NB4 (cell line): ENCODE measurements at regions not wholly inside any gene's neighbourhood (a gene's known extent, or its start where the extent isn't known, plus 50 kb on each side); places are given as distances from the start of the nearest gene placed in this dataset.

ENCODE experiments used
- DNase-seq: peaks from one replicate; pipeline ENCODE4 v3.0.0; 2010; ENCODE audit warnings: low read depth
- H3K4me3 ChIP-seq: one replicate; pipeline ENCODE4 v1.5.1; 2011; ENCODE audit warnings: mild to moderate bottlenecking, low read depth, low read length, moderate library complexity
- MAX ChIP-seq: IDR thresholded peaks from 2 replicates; pipeline ENCODE4 v1.6.1; 2011; ENCODE audit warnings: low read depth, low read length
- MYC ChIP-seq: IDR thresholded peaks from 2 replicates; pipeline ENCODE4 v1.6.1; 2011; ENCODE audit warnings: low read depth, low read length
- POLR2A ChIP-seq: IDR thresholded peaks from 2 replicates; pipeline ENCODE4 v1.6.1; 2011; ENCODE audit warnings: mild to moderate bottlenecking; ENCODE audit not compliant: insufficient read length; ENCODE audit errors: extremely low read depth
- TF ChIP-seq, protein P1 (sequence below): IDR thresholded peaks from one replicate; pipeline ENCODE4 v1.5.1; 2012; ENCODE audit warnings: low read depth, low read length

DNA sequence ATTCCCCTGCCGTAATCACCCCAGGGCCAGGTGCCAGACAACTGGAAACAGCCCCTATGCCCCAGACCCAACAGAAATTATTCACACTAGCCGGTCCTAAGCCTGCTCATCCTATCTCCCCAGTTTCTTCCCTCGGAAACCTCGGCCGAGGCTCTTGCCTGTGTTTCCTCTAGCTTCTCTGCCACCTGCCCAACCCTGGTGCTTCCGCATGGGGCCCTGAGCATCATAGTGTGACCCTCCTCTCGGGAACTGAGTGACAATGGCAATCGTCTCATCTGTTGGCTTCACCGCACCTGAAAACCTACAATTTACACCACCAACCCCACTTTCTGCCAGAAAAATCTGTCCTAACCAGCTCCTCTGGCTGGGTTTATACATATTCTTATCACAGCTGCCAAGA lies 257.3 kb downstream of the SOD2 start:
- TF ChIP-seq POLR2A, result no peak
- TF ChIP-seq, protein P1, sequence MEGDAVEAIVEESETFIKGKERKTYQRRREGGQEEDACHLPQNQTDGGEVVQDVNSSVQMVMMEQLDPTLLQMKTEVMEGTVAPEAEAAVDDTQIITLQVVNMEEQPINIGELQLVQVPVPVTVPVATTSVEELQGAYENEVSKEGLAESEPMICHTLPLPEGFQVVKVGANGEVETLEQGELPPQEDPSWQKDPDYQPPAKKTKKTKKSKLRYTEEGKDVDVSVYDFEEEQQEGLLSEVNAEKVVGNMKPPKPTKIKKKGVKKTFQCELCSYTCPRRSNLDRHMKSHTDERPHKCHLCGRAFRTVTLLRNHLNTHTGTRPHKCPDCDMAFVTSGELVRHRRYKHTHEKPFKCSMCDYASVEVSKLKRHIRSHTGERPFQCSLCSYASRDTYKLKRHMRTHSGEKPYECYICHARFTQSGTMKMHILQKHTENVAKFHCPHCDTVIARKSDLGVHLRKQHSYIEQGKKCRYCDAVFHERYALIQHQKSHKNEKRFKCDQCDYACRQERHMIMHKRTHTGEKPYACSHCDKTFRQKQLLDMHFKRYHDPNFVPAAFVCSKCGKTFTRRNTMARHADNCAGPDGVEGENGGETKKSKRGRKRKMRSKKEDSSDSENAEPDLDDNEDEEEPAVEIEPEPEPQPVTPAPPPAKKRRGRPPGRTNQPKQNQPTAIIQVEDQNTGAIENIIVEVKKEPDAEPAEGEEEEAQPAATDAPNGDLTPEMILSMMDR, result no peak
- TF ChIP-seq MYC, result no peak
- TF ChIP-seq MAX, result no peak
- H3K4me3 ChIP-seq, result no peak overlapping the region
- DNase-seq, result no peak

GRCh38 chr6:159434410-159434809 lies 258.6 kb downstream of the SOD2 start:
- no peak for TF ChIP-seq MYC
- TF ChIP-seq POLR2A, result no peak
- TF ChIP-seq MAX, result no peak
- TF ChIP-seq, protein P1, result no peak
- DNase-seq, result no peak
- H3K4me3 ChIP-seq, result no peak overlapping the region

DNA sequence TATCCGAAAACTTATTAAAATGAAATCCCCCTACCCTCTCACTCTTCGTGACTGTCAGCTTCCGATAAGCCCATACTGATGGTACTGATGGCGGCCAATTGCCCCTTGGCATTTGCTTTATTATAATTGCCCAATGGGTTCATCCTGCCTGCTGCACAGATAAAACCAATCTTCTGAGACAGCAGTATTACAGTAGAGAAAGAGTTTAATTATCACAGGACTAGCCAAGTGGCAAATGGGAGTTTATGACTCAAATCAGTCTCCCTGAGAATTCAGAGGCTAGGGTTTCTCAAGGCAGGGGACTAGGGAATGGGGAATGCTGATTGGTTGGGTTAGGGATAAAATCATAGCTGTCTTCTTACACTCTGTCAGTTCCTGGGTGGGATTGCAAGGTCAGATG lies 259.5 kb downstream of the SOD2 start:
- no peak for TF ChIP-seq POLR2A
- TF ChIP-seq, protein P1, result no peak
- no peak for TF ChIP-seq MAX
- no peak for TF ChIP-seq MYC
- no peak for DNase-seq
- no peak overlapping the region for H3K4me3 ChIP-seq

GRCh38 chr6:159431750-159432149 lies 261.3 kb downstream of the SOD2 start:
- DNase-seq, result no peak
- H3K4me3 ChIP-seq, result no peak overlapping the region
- TF ChIP-seq POLR2A (no peak), MYC (no peak), MAX (no peak)
- TF ChIP-seq, protein P1, result no peak

GRCh38 chr6:159430323-159430722 lies 261.1 kb downstream of the FNDC1 start:
- DNase-seq, result no peak
- TF ChIP-seq, protein P1, result no peak
- TF ChIP-seq MYC (no peak), POLR2A (no peak), MAX (no peak)

GRCh38 chr6:159429433-159429832 lies 260.2 kb downstream of the FNDC1 start:
- DNase-seq, result no peak
- no peak for TF ChIP-seq MAX
- no peak for TF ChIP-seq MYC
- TF ChIP-seq POLR2A, result no peak
- TF ChIP-seq, protein P1, result no peak
- H3K4me3 ChIP-seq, result no peak overlapping the region

More at GRCh38 chr6:159430323-159430722, 261.1 kb downstream of the FNDC1 start:
- no peak overlapping the region for H3K4me3 ChIP-seq
